Astrocyte of the cerebellum (primary cell): ENCODE measurements at regions not wholly inside any gene's neighbourhood (a gene's known extent, or its start where the extent isn't known, plus 50 kb on each side); places are given as distances from the start of the nearest gene placed in this dataset.
A peak's percentile ranks its signal among the peaks of the same experiment; 100 is the strongest.

ENCODE experiments used
- DNase-seq: peaks from one replicate; pipeline ENCODE4 v3.0.0-alpha.2; 2011; ENCODE audit warnings: low read depth
- H3K4me3 ChIP-seq: 2 replicates; pipeline ENCODE4 v1.5.1; 2011; ENCODE audit warnings: mild to moderate bottlenecking, low read depth, low read length, moderate library complexity
- CTCF ChIP-seq: IDR thresholded peaks from 2 replicates; pipeline ENCODE4 v1.5.1; 2012; ENCODE audit warnings: low read length, low read depth, moderate library complexity, mild to moderate bottlenecking; ENCODE audit errors: missing control alignments
- in situ Hi-C: cut with HindIII; loops from 2 replicates; pipeline ENCODE4 v1.10.0; 2017; ENCODE audit warnings: low sequenced_read_pairs

- TF ChIP-seq CTCF: no peak
- in situ Hi-C loops: no loop called here
- peak; percentile 72 for DNase-seq
- H3K4me3 ChIP-seq: no peak overlapping the region
These were observed 638.0 kb upstream of the ZEB2 start for GRCh38 chr2:145157741-145158591.

- in situ Hi-C loops: no loop called here
- TF ChIP-seq CTCF: no peak
- DNase-seq: no peak
- H3K4me3 ChIP-seq: no peak overlapping the region
These were observed 637.2 kb upstream of the ZEB2 start for GRCh38 chr2:145157036-145157675.

GRCh38 chr2:145156199-145156598 is 636.3 kb upstream of the ZEB2 start:
- in situ Hi-C loops: no loop called here
- no peak for TF ChIP-seq CTCF
- H3K4me3 ChIP-seq: no peak overlapping the region
- DNase-seq: no peak

- in situ Hi-C loops: no loop called here
- no peak overlapping the region for H3K4me3 ChIP-seq
- no peak for DNase-seq
- TF ChIP-seq CTCF: no peak
These were observed 635.3 kb upstream of the ZEB2 start for GRCh38 chr2:145155196-145155595.

GRCh38 chr2:145154731-145155130 is 634.8 kb upstream of the ZEB2 start:
- in situ Hi-C loops: no loop called here
- no peak for DNase-seq
- no peak overlapping the region for H3K4me3 ChIP-seq
- TF ChIP-seq CTCF: no peak

- no peak for DNase-seq
- no peak overlapping the region for H3K4me3 ChIP-seq
- TF ChIP-seq CTCF: no peak
- in situ Hi-C loops: no loop called here
These were observed 626.8 kb upstream of the ZEB2 start for GRCh38 chr2:145146691-145147090.
